Neural cell (in vitro differentiated cells): ENCODE measurements at regions not wholly inside any gene's neighbourhood (a gene's known extent, or its start where the extent isn't known, plus 50 kb on each side); places are given as distances from the start of the nearest gene placed in this dataset.

Experiments used
- H2AFZ ChIP-seq: fragments of 200-600, 300-800 bp; sonication (generic), shearing (Covaris generic); 2 replicates; pipeline ENCODE4 v1.6.0; 2014; ENCODE audit warnings: low read depth, mild to moderate bottlenecking, antibody characterized with exemption, low read length, moderate library complexity
- H3F3A ChIP-seq: fragments of 200-600 bp; shearing (Covaris generic); 2 replicates; pipeline ENCODE4 v1.6.1; 2016; ENCODE audit warnings: mild to moderate bottlenecking, moderate library complexity, mixed read lengths, antibody characterized with exemption, low read length; ENCODE audit not compliant: insufficient read depth, poor library complexity, severe bottlenecking
- H3K27ac ChIP-seq: fragments of 200-600, 300-800 bp; sonication (generic), shearing (Covaris generic); 2 replicates; pipeline ENCODE4 v1.5.1; 2014; ENCODE audit warnings: mild to moderate bottlenecking, low read length, moderate library complexity
- H3K27me3 ChIP-seq: fragments of 300-800, 200-600 bp; sonication (generic), shearing (Covaris generic); 2 replicates; pipeline ENCODE4 v1.6.0; 2014; ENCODE audit warnings: mild to moderate bottlenecking, low read depth, low read length, moderate library complexity; ENCODE audit not compliant: insufficient read depth
- H3K36me3 ChIP-seq: fragments of 300-800, 200-600 bp; sonication (generic), shearing (Covaris generic); 2 replicates; pipeline ENCODE4 v1.5.1; 2014; ENCODE audit warnings: mild to moderate bottlenecking, antibody characterized with exemption, low read length, moderate library complexity; ENCODE audit not compliant: insufficient read depth
- H3K4me2 ChIP-seq: fragments of 300-800, 200-600 bp; sonication (generic), shearing (Covaris generic); 2 replicates; pipeline ENCODE4 v1.6.0; 2014; ENCODE audit warnings: mild to moderate bottlenecking, low read length
- H3K4me3 ChIP-seq: fragments of 300-800, 200-600 bp; sonication (generic), shearing (Covaris generic); 2 replicates; pipeline ENCODE4 v1.5.1; 2014; ENCODE audit warnings: mild to moderate bottlenecking, low read length, moderate library complexity
- H3K79me2 ChIP-seq: fragments of 200-600 bp; shearing (Covaris generic); replicated peaks from 2 replicates; pipeline ENCODE4 v1.6.0; 2014; ENCODE audit warnings: mild to moderate bottlenecking, low read length, moderate library complexity; ENCODE audit not compliant: insufficient read depth
- H3K9ac ChIP-seq: fragments of 300-800, 200-600 bp; sonication (generic), shearing (Covaris generic); 2 replicates; pipeline ENCODE4 v1.6.1; 2016; ENCODE audit warnings: mild to moderate bottlenecking, low read length, mixed read lengths
- H3K9me2 ChIP-seq: fragments of 200-600 bp; shearing (Covaris generic); 2 replicates; pipeline ENCODE4 v1.6.1; 2016; ENCODE audit warnings: mild to moderate bottlenecking, low read length, mixed read lengths; ENCODE audit not compliant: insufficient read depth
- H3K9me3 ChIP-seq: fragments of 200-600, 300-800 bp; sonication (generic), shearing (Covaris generic); 2 replicates; pipeline ENCODE4 v1.6.1; 2016; ENCODE audit warnings: mild to moderate bottlenecking, mixed run types, low read length, moderate library complexity, mixed read lengths
- H4K20me1 ChIP-seq: fragments of 200-600 bp; shearing (Covaris generic); 2 replicates; pipeline ENCODE4 v1.6.1; 2016; ENCODE audit warnings: mild to moderate bottlenecking, mixed run types; ENCODE audit not compliant: insufficient read depth
- EP300 ChIP-seq: fragments of 450-650 bp; conservative IDR thresholded peaks from 2 replicates; pipeline ENCODE4 v1.6.1; 2014; ENCODE audit warnings: antibody characterized with exemption, mild to moderate bottlenecking, moderate library complexity; ENCODE audit not compliant: poor library complexity, severe bottlenecking
- EZH2 ChIP-seq: fragments of 200-600, 300-800 bp; shearing (Covaris generic), sonication (generic); IDR thresholded peaks from 2 replicates; pipeline ENCODE4 v1.6.1; 2014; ENCODE audit warnings: antibody characterized with exemption, low read length, borderline replicate concordance, mild to moderate bottlenecking; ENCODE audit not compliant: insufficient read depth, poor library complexity, severe bottlenecking
- MXI1 ChIP-seq: fragments of 450-650 bp; conservative IDR thresholded peaks from 2 replicates; pipeline ENCODE4 v1.6.1; 2014; ENCODE audit warnings: antibody characterized with exemption, mild to moderate bottlenecking; ENCODE audit not compliant: poor library complexity, severe bottlenecking
- POLR2AphosphoS5 ChIP-seq: IDR thresholded peaks from 2 replicates; pipeline ENCODE4 v1.6.1; 2012
- RAD21 ChIP-seq: fragments of 450-650 bp; conservative IDR thresholded peaks from 2 replicates; pipeline ENCODE4 v1.6.1; 2014; ENCODE audit warnings: antibody characterized with exemption, mild to moderate bottlenecking, moderate library complexity
- SMC3 ChIP-seq: fragments of 450-650 bp; conservative IDR thresholded peaks from 2 replicates; pipeline ENCODE4 v1.6.1; 2014; ENCODE audit warnings: antibody characterized with exemption, mild to moderate bottlenecking, moderate library complexity; ENCODE audit not compliant: poor library complexity
- TAF1 ChIP-seq: IDR thresholded peaks from 2 replicates; pipeline ENCODE4 v1.6.1; 2012; ENCODE audit warnings: low read depth
- TF ChIP-seq, protein P1 (sequence below): IDR thresholded peaks from 2 replicates; pipeline ENCODE4 v1.6.1; 2012; ENCODE audit warnings: borderline replicate concordance
- TF ChIP-seq, protein P2 (sequence below): fragments of 450-650 bp; IDR thresholded peaks from 2 replicates; pipeline ENCODE4 v1.5.1; 2014; ENCODE audit warnings: antibody characterized with exemption, mild to moderate bottlenecking, moderate library complexity; ENCODE audit not compliant: poor library complexity, severe bottlenecking

DNA sequence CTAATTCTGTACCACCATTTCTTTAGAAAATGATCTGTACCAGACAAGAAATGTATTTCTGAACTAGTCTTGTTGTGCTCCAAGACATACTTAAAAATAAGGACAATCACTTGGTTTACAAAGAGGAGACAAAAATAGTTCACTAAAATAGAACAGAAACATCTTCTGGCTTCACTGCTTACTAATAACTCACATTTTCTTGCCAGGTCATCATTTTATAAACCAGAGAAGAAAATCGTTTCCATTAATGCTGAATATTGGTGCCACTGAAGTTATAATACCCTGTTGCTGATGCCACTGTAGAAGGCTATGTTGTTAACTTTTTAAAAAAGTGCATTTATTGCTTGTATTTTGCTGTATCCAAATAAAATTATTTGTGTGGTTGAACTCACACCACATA, 94.8 kb upstream of the ZNF236 start:
- no peaks in the 10 kb centered on the region for H4K20me1 ChIP-seq
- H3K79me2 ChIP-seq = no peaks in the 10 kb centered on the region
- H3K27ac ChIP-seq = no peak overlapping the region
- H3K9me2 ChIP-seq = no peaks in the 10 kb centered on the region
- H3K4me2 ChIP-seq = no peak overlapping the region
- no peak overlapping the region for H2AFZ ChIP-seq
- TF ChIP-seq, protein P1, sequence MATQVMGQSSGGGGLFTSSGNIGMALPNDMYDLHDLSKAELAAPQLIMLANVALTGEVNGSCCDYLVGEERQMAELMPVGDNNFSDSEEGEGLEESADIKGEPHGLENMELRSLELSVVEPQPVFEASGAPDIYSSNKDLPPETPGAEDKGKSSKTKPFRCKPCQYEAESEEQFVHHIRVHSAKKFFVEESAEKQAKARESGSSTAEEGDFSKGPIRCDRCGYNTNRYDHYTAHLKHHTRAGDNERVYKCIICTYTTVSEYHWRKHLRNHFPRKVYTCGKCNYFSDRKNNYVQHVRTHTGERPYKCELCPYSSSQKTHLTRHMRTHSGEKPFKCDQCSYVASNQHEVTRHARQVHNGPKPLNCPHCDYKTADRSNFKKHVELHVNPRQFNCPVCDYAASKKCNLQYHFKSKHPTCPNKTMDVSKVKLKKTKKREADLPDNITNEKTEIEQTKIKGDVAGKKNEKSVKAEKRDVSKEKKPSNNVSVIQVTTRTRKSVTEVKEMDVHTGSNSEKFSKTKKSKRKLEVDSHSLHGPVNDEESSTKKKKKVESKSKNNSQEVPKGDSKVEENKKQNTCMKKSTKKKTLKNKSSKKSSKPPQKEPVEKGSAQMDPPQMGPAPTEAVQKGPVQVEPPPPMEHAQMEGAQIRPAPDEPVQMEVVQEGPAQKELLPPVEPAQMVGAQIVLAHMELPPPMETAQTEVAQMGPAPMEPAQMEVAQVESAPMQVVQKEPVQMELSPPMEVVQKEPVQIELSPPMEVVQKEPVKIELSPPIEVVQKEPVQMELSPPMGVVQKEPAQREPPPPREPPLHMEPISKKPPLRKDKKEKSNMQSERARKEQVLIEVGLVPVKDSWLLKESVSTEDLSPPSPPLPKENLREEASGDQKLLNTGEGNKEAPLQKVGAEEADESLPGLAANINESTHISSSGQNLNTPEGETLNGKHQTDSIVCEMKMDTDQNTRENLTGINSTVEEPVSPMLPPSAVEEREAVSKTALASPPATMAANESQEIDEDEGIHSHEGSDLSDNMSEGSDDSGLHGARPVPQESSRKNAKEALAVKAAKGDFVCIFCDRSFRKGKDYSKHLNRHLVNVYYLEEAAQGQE = no peak
- TF ChIP-seq TAF1 (no peak), POLR2AphosphoS5 (no peak), EZH2 (no peak), SMC3 (no peak), MXI1 (no peak), EP300 (no peak), RAD21 (no peak)
- TF ChIP-seq, protein P2, sequence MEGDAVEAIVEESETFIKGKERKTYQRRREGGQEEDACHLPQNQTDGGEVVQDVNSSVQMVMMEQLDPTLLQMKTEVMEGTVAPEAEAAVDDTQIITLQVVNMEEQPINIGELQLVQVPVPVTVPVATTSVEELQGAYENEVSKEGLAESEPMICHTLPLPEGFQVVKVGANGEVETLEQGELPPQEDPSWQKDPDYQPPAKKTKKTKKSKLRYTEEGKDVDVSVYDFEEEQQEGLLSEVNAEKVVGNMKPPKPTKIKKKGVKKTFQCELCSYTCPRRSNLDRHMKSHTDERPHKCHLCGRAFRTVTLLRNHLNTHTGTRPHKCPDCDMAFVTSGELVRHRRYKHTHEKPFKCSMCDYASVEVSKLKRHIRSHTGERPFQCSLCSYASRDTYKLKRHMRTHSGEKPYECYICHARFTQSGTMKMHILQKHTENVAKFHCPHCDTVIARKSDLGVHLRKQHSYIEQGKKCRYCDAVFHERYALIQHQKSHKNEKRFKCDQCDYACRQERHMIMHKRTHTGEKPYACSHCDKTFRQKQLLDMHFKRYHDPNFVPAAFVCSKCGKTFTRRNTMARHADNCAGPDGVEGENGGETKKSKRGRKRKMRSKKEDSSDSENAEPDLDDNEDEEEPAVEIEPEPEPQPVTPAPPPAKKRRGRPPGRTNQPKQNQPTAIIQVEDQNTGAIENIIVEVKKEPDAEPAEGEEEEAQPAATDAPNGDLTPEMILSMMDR = no peak
- H3K9ac ChIP-seq = no peak overlapping the region
- no peaks in the 10 kb centered on the region for H3K27me3 ChIP-seq
- peaks cover 4% of the 10 kb centered on the region for H3K9me3 ChIP-seq
- H3K4me3 ChIP-seq = no peak overlapping the region
- no peaks in the 10 kb centered on the region for H3K36me3 ChIP-seq
- H3F3A ChIP-seq = no peaks in the 10 kb centered on the region

DNA sequence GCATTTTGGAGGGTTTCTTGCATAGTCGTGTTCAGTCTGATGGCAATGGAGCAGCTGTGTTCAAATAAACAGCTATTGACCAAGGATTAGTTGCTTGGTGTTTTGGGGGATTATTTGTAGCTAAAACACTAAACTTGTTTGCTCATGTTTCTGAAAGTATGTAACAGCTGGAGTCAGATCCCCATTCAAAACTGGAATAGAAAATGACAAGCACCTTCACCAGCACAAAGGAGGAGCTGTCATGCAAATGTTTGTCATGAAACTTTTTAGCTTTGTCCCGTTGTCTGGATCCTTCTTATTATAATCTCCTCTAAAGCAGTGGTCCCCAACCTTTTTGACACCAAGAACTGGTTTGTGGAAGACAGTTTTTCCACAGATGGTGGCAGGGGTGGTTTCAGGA, 96.9 kb upstream of the ZNF236 start:
- Histone ChIP-seq H4K20me1 (no peaks in the 10 kb centered on the region), H3K9me3 (peaks cover 4% of the 10 kb centered on the region), H3K36me3 (no peaks in the 10 kb centered on the region), H3K27ac (no peak overlapping the region), H3K4me3 (no peak overlapping the region), H3K9ac (no peak overlapping the region), H3K9me2 (no peaks in the 10 kb centered on the region), H3F3A (no peaks in the 10 kb centered on the region), H3K79me2 (no peaks in the 10 kb centered on the region), H3K4me2 (no peak overlapping the region), H2AFZ (no peak overlapping the region), H3K27me3 (no peaks in the 10 kb centered on the region)
- TF ChIP-seq POLR2AphosphoS5 (no peak), EZH2 (no peak), TAF1 (no peak), EP300 (no peak), SMC3 (no peak), RAD21 (no peak)
